SK-N-SH treated with all-trans-retinoic acid at 6 μM for 48 hours (cell line): ENCODE measurements at regions not wholly inside any gene's neighbourhood (a gene's known extent, or its start where the extent isn't known, plus 50 kb on each side); places are given as distances from the start of the nearest gene placed in this dataset.

Source experiments
- ARNTL ChIP-seq: fragments of 450-650 bp; formaldehyde crosslinking; IDR thresholded peaks from 2 replicates; pipeline ENCODE4 v1.5.0; 2020; ENCODE audit warnings: low read depth, mild to moderate bottlenecking, moderate library complexity, borderline replicate concordance
- GLIS3 ChIP-seq: fragments of 250-450 bp; sonication (Bioruptor Pico); IDR thresholded peaks from 2 replicates; pipeline ENCODE4 v1.5.0; 2020; ENCODE audit warnings: mild to moderate bottlenecking, moderate library complexity
- RARB ChIP-seq: fragments of 250-450 bp; sonication (Bioruptor Pico); IDR thresholded peaks from 2 replicates; pipeline ENCODE4 v1.8.0; 2021; ENCODE audit warnings: mild to moderate bottlenecking, moderate library complexity
- TOX ChIP-seq: fragments of 250-450 bp; sonication (Bioruptor Pico); IDR thresholded peaks from 2 replicates; pipeline ENCODE4 v1.8.0; 2021; ENCODE audit warnings: mild to moderate bottlenecking, moderate library complexity, borderline replicate concordance
- ZC3H10 ChIP-seq: fragments of 250-450 bp; sonication (Bioruptor Pico); IDR thresholded peaks from 2 replicates; pipeline ENCODE4 v1.5.1; 2021; ENCODE audit warnings: mild to moderate bottlenecking, moderate library complexity
- ZFP3 ChIP-seq: fragments of 250-450 bp; sonication (Bioruptor Pico); IDR thresholded peaks from 2 replicates; pipeline ENCODE4 v1.5.0; 2020; ENCODE audit warnings: mild to moderate bottlenecking, moderate library complexity
- ZNF70 ChIP-seq: fragments of 450-650 bp; formaldehyde crosslinking; IDR thresholded peaks from 2 replicates; pipeline ENCODE4 v1.5.0; 2020; ENCODE audit warnings: mild to moderate bottlenecking, moderate library complexity
- TF ChIP-seq, protein P1 (sequence below): fragments of 250-450 bp; sonication (Bioruptor Pico); IDR thresholded peaks from 2 replicates; pipeline ENCODE4 v1.8.0; 2020; ENCODE audit warnings: mild to moderate bottlenecking, moderate library complexity, borderline replicate concordance
- TF ChIP-seq, protein P2 (sequence below): fragments of 250-450 bp; sonication (Bioruptor Pico); IDR thresholded peaks from 2 replicates; pipeline ENCODE4 v1.5.0; 2020; ENCODE audit warnings: mild to moderate bottlenecking, moderate library complexity
- TF ChIP-seq, protein P3 (sequence below): fragments of 250-450 bp; sonication (Bioruptor Pico); IDR thresholded peaks from 2 replicates; pipeline ENCODE4 v1.8.0; 2021; ENCODE audit warnings: low read depth, mild to moderate bottlenecking, moderate library complexity, borderline replicate concordance
- TF ChIP-seq, protein P4 (sequence below): fragments of 250-450 bp; sonication (Bioruptor Pico); IDR thresholded peaks from 2 replicates; pipeline ENCODE4 v1.5.1; 2021; ENCODE audit warnings: mild to moderate bottlenecking, moderate library complexity

DNA sequence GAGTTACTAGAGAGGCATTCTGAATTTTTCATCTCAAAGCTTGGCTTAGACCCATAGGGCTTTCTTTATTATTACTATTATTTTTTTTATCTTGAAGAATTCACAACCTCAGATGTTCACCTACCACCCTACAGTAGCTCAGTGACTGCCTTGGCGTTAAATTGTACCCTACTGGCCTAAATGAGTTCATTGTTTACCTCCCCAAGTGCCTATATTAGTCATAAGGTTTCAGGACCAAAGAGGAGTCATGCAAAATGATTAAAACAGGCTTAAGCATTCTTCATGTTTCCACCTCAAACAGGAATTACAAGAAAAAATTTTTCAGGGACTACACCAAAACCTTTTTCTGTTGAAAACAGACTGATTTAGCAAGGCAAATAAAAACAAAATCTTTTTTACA, 751.5 kb downstream of the SQOR start:
- TF ChIP-seq, protein P1, sequence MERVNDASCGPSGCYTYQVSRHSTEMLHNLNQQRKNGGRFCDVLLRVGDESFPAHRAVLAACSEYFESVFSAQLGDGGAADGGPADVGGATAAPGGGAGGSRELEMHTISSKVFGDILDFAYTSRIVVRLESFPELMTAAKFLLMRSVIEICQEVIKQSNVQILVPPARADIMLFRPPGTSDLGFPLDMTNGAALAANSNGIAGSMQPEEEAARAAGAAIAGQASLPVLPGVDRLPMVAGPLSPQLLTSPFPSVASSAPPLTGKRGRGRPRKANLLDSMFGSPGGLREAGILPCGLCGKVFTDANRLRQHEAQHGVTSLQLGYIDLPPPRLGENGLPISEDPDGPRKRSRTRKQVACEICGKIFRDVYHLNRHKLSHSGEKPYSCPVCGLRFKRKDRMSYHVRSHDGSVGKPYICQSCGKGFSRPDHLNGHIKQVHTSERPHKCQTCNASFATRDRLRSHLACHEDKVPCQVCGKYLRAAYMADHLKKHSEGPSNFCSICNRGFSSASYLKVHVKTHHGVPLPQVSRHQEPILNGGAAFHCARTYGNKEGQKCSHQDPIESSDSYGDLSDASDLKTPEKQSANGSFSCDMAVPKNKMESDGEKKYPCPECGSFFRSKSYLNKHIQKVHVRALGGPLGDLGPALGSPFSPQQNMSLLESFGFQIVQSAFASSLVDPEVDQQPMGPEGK (CRISPR knock-in tag): no peak
- TF ChIP-seq ZFP3 (CRISPR knock-in tag): no peak
- no peak for TF ChIP-seq ZNF70 (CRISPR knock-in tag)
- TF ChIP-seq ARNTL: no peak
- TF ChIP-seq RARB (CRISPR knock-in tag): no peak
- no peak for TF ChIP-seq ZC3H10 (CRISPR knock-in tag)
- no peak for TF ChIP-seq TOX (CRISPR knock-in tag)
- TF ChIP-seq, protein P2, sequence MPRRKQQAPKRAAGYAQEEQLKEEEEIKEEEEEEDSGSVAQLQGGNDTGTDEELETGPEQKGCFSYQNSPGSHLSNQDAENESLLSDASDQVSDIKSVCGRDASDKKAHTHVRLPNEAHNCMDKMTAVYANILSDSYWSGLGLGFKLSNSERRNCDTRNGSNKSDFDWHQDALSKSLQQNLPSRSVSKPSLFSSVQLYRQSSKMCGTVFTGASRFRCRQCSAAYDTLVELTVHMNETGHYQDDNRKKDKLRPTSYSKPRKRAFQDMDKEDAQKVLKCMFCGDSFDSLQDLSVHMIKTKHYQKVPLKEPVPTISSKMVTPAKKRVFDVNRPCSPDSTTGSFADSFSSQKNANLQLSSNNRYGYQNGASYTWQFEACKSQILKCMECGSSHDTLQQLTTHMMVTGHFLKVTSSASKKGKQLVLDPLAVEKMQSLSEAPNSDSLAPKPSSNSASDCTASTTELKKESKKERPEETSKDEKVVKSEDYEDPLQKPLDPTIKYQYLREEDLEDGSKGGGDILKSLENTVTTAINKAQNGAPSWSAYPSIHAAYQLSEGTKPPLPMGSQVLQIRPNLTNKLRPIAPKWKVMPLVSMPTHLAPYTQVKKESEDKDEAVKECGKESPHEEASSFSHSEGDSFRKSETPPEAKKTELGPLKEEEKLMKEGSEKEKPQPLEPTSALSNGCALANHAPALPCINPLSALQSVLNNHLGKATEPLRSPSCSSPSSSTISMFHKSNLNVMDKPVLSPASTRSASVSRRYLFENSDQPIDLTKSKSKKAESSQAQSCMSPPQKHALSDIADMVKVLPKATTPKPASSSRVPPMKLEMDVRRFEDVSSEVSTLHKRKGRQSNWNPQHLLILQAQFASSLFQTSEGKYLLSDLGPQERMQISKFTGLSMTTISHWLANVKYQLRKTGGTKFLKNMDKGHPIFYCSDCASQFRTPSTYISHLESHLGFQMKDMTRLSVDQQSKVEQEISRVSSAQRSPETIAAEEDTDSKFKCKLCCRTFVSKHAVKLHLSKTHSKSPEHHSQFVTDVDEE (CRISPR knock-in tag): no peak
- no peak for TF ChIP-seq GLIS3 (CRISPR knock-in tag)
- TF ChIP-seq, protein P3, sequence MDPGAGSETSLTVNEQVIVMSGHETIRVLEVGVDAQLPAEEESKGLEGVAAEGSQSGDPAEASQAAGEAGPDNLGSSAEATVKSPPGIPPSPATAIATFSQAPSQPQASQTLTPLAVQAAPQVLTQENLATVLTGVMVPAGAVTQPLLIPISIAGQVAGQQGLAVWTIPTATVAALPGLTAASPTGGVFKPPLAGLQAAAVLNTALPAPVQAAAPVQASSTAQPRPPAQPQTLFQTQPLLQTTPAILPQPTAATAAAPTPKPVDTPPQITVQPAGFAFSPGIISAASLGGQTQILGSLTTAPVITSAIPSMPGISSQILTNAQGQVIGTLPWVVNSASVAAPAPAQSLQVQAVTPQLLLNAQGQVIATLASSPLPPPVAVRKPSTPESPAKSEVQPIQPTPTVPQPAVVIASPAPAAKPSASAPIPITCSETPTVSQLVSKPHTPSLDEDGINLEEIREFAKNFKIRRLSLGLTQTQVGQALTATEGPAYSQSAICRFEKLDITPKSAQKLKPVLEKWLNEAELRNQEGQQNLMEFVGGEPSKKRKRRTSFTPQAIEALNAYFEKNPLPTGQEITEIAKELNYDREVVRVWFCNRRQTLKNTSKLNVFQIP: no peak
- TF ChIP-seq, protein P4, sequence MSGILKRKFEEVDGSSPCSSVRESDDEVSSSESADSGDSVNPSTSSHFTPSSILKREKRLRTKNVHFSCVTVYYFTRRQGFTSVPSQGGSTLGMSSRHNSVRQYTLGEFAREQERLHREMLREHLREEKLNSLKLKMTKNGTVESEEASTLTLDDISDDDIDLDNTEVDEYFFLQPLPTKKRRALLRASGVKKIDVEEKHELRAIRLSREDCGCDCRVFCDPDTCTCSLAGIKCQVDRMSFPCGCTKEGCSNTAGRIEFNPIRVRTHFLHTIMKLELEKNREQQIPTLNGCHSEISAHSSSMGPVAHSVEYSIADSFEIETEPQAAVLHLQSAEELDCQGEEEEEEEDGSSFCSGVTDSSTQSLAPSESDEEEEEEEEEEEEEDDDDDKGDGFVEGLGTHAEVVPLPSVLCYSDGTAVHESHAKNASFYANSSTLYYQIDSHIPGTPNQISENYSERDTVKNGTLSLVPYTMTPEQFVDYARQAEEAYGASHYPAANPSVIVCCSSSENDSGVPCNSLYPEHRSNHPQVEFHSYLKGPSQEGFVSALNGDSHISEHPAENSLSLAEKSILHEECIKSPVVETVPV (CRISPR knock-in tag): no peak
